GM23338 (cell line): ENCODE measurements at regions not wholly inside any gene's neighbourhood (a gene's known extent, or its start where the extent isn't known, plus 50 kb on each side); places are given as distances from the start of the nearest gene placed in this dataset.

Experiments
- ATAC-seq: fragments of 200-7000 bp; cut with Tn5 transposase; 3 replicates; pipeline ENCODE4 v1.9.1; 2020
- DNase-seq: peaks from one replicate; pipeline ENCODE4 v3.0.0-alpha.2; 2015; ENCODE audit warnings: low spot score
- H2AFZ ChIP-seq: fragments of 200-600 bp; sonication (generic); 2 replicates; pipeline ENCODE4 v1.8.0; 2016; ENCODE audit warnings: antibody characterized with exemption, mild to moderate bottlenecking, moderate library complexity
- H3F3A ChIP-seq: fragments of 200-600 bp; sonication (generic); replicated peaks from 2 replicates; pipeline ENCODE4 v1.8.0; 2017; ENCODE audit warnings: antibody characterized with exemption, mixed run types, low read depth
- H3K27ac ChIP-seq: fragments of 200-600 bp; sonication (generic); 2 replicates; pipeline ENCODE4 v1.6.1; 2016; ENCODE audit warnings: low read depth
- H3K27me3 ChIP-seq: fragments of 200-600 bp; sonication (generic); 2 replicates; pipeline ENCODE4 v1.8.0; 2016; ENCODE audit warnings: mild to moderate bottlenecking, mixed run types, moderate library complexity; ENCODE audit not compliant: insufficient read depth
- H3K36me3 ChIP-seq: fragments of 200-600 bp; sonication (generic); 2 replicates; pipeline ENCODE4 v1.8.0; 2016; ENCODE audit warnings: mild to moderate bottlenecking; ENCODE audit not compliant: insufficient read depth
- H3K4me1 ChIP-seq: fragments of 200-600 bp; sonication (generic); 2 replicates; pipeline ENCODE4 v1.8.0; 2016; ENCODE audit warnings: mild to moderate bottlenecking, moderate library complexity; ENCODE audit not compliant: insufficient read depth
- H3K4me2 ChIP-seq: fragments of 200-600 bp; sonication (generic); 2 replicates; pipeline ENCODE4 v1.7.1; 2017; ENCODE audit warnings: mixed run types
- H3K4me3 ChIP-seq: fragments of 200-600 bp; sonication (generic); 2 replicates; pipeline ENCODE4 v1.6.1; 2016; ENCODE audit warnings: mixed run types
- H3K79me2 ChIP-seq: fragments of 200-600 bp; sonication (generic); replicated peaks from 2 replicates; pipeline ENCODE4 v1.8.0; 2017; ENCODE audit warnings: mild to moderate bottlenecking; ENCODE audit not compliant: insufficient read depth
- H3K9me2 ChIP-seq: fragments of 200-600 bp; sonication (generic); 2 replicates; pipeline ENCODE4 v1.8.0; 2017; ENCODE audit not compliant: insufficient read depth
- H4K20me1 ChIP-seq: fragments of 200-600 bp; sonication (generic); replicated peaks from 2 replicates; pipeline ENCODE4 v1.8.0; 2017; ENCODE audit warnings: mild to moderate bottlenecking; ENCODE audit not compliant: insufficient read depth
- H3K27ac Mint-ChIP-seq: 2 replicates; pipeline ENCODE4 v1.8.0; 2020; ENCODE audit warnings: inconsistent platforms, mild to moderate bottlenecking, moderate library complexity, mixed read lengths
- H3K27me3 Mint-ChIP-seq: 3 replicates; pipeline ENCODE4 v1.8.0; 2022; ENCODE audit warnings: low read depth, mild to moderate bottlenecking, moderate library complexity, mixed read lengths, inconsistent platforms; ENCODE audit not compliant: insufficient read depth, poor library complexity
- H3K36me3 Mint-ChIP-seq: 3 replicates; pipeline ENCODE4 v1.8.0; 2021; ENCODE audit warnings: low read depth, mild to moderate bottlenecking, inconsistent platforms, moderate library complexity, mixed read lengths
- H3K4me1 Mint-ChIP-seq: 3 replicates; pipeline ENCODE4 v1.8.0; 2020; ENCODE audit warnings: mild to moderate bottlenecking, inconsistent platforms, mixed read lengths
- H3K4me3 Mint-ChIP-seq: 3 replicates; pipeline ENCODE4 v1.8.0; 2021; ENCODE audit warnings: moderate library complexity, mild to moderate bottlenecking, inconsistent platforms, mixed read lengths
- H3K9me3 Mint-ChIP-seq: 3 replicates; pipeline ENCODE4 v1.8.0; 2020; ENCODE audit warnings: moderate library complexity, mild to moderate bottlenecking, inconsistent platforms, mixed read lengths
- CREB1 ChIP-seq: fragments of 250-450 bp; sonication (Bioruptor Pico); IDR thresholded peaks from 2 replicates; pipeline ENCODE4 v1.5.0; 2020; ENCODE audit warnings: low read depth, mild to moderate bottlenecking, moderate library complexity
- EZH2 ChIP-seq: fragments of 200-600 bp; sonication (generic); IDR thresholded peaks from one replicate; pipeline ENCODE4 v1.8.0; 2017; ENCODE audit warnings: antibody characterized with exemption, mild to moderate bottlenecking, low read depth; ENCODE audit not compliant: unreplicated experiment
- EZH2phosphoT487 ChIP-seq: fragments of 200-600 bp; sonication (generic); IDR thresholded peaks from one replicate; pipeline ENCODE4 v1.8.1; 2018; ENCODE audit warnings: antibody characterized with exemption; ENCODE audit not compliant: unreplicated experiment
- JUNB ChIP-seq: IDR thresholded peaks from one replicate; pipeline ENCODE4 v1.6.1; 2016; ENCODE audit warnings: antibody characterized with exemption; ENCODE audit not compliant: unreplicated experiment
- NANOG ChIP-seq: IDR thresholded peaks from 2 replicates; pipeline ENCODE4 v1.6.1; 2016; ENCODE audit warnings: antibody characterized with exemption, borderline replicate concordance
- POLR2AphosphoS5 ChIP-seq: IDR thresholded peaks from 2 replicates; pipeline ENCODE4 v1.6.1; 2016; ENCODE audit warnings: antibody characterized with exemption, low read depth
- REST ChIP-seq: IDR thresholded peaks from one replicate; pipeline ENCODE4 v1.6.1; 2018; ENCODE audit warnings: antibody characterized with exemption; ENCODE audit not compliant: unreplicated experiment
- ZNF114 ChIP-seq: fragments of 250-450 bp; sonication (Bioruptor Pico); IDR thresholded peaks from 2 replicates; pipeline ENCODE4 v1.5.0; 2020; ENCODE audit warnings: mild to moderate bottlenecking, moderate library complexity
- ZNF331 ChIP-seq: fragments of 250-450 bp; sonication (Bioruptor Pico); IDR thresholded peaks from 2 replicates; pipeline ENCODE4 v1.5.0; 2020; ENCODE audit warnings: low read depth, mild to moderate bottlenecking, moderate library complexity
- TF ChIP-seq, protein P1 (sequence below), 2 experiments: fragments of 200-600 bp in 1 of 2; sonication (generic) in 1 of 2; conservative IDR thresholded peaks; 2 replicates each; pipeline versions ENCODE4 v1.5.1 to v1.6.1; 2016 to 2017; ENCODE audit warnings: antibody characterized with exemption in 2 of 2, low read depth in 2 of 2, mild to moderate bottlenecking in 2 of 2, moderate library complexity in 1 of 2
- TF ChIP-seq, protein P2 (sequence below): IDR thresholded peaks from 2 replicates; pipeline ENCODE4 v1.6.1; 2016; ENCODE audit warnings: antibody characterized with exemption
- TF ChIP-seq, protein P3 (sequence below): fragments of 250-450 bp; sonication (Bioruptor Pico); IDR thresholded peaks from 2 replicates; pipeline ENCODE4 v1.5.0; 2020; ENCODE audit warnings: mild to moderate bottlenecking, moderate library complexity

DNA sequence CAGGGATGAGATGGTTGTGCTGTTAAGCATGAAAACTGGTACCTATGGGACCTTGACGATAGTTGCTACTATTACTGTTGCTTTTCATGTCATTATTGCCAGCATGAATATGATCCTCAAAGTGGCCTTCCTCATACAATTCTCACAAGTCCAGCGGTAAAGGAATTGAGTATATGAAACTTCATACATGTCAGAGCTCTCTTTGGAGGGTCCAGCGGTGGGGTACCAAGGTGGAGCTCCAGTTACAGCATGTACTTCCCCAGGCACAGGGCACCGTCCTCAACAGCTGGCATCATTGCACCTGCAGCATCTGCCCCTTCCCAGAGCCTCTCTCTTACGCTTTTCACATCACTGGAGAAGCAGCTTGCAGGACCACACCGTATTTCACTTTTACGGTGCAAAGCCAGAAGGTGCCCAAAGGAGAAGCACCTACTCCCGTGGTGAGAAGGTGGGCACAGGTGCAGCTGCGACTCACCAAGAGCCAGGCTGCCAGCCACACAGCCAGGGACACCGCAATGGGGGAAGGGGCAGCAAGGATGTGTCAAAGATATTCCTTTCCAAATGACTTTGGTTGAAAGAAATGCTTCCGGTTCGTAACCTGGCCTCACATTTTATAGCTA lies 166.4 kb upstream of the IRF2BP2 start:
- no peak for DNase-seq
- Histone ChIP-seq H3K27ac (no peak overlapping the region), H3F3A (peaks cover 17% of the 10 kb centered on the region), H3K4me2 (no peak overlapping the region), H3K4me1 (peaks cover 25% of the 10 kb centered on the region), H4K20me1 (no peaks in the 10 kb centered on the region), H3K79me2 (no peaks in the 10 kb centered on the region), H3K9me2 (peaks cover 32% of the 10 kb centered on the region), H3K4me3 (no peak overlapping the region), H3K27me3 (peaks cover 7% of the 10 kb centered on the region; the same call in 1 of the 2 replicates), H2AFZ (peak overlapping the region; percentile 34), H3K36me3 (no peaks in the 10 kb centered on the region)
- Mint-ChIP-seq H3K36me3 (no peaks in the 10 kb centered on the region; the same call in 2 of the 3 replicates), H3K27me3 (peaks cover 4% of the 10 kb centered on the region), H3K4me3 (no peak overlapping the region), H3K9me3 (peaks cover 3% of the 10 kb centered on the region; the same call in 2 of the 3 replicates), H3K27ac (no peak overlapping the region), H3K4me1 (peaks cover 10% of the 10 kb centered on the region)
- ATAC-seq, result no peak
- TF ChIP-seq CREB1 (no peak), JUNB (no peak), EZH2 (no peak), POLR2AphosphoS5 (no peak), ZNF114 (CRISPR knock-in tag) (no peak), NANOG (no peak), ZNF331 (no peak), EZH2phosphoT487 (no peak), REST (no peak)
- TF ChIP-seq, protein P1, sequence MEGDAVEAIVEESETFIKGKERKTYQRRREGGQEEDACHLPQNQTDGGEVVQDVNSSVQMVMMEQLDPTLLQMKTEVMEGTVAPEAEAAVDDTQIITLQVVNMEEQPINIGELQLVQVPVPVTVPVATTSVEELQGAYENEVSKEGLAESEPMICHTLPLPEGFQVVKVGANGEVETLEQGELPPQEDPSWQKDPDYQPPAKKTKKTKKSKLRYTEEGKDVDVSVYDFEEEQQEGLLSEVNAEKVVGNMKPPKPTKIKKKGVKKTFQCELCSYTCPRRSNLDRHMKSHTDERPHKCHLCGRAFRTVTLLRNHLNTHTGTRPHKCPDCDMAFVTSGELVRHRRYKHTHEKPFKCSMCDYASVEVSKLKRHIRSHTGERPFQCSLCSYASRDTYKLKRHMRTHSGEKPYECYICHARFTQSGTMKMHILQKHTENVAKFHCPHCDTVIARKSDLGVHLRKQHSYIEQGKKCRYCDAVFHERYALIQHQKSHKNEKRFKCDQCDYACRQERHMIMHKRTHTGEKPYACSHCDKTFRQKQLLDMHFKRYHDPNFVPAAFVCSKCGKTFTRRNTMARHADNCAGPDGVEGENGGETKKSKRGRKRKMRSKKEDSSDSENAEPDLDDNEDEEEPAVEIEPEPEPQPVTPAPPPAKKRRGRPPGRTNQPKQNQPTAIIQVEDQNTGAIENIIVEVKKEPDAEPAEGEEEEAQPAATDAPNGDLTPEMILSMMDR (conservative IDR thresholded peaks at IDR 0.05; ENCODE audit: low read depth in 2 of 2), result no peak
- TF ChIP-seq, protein P2, sequence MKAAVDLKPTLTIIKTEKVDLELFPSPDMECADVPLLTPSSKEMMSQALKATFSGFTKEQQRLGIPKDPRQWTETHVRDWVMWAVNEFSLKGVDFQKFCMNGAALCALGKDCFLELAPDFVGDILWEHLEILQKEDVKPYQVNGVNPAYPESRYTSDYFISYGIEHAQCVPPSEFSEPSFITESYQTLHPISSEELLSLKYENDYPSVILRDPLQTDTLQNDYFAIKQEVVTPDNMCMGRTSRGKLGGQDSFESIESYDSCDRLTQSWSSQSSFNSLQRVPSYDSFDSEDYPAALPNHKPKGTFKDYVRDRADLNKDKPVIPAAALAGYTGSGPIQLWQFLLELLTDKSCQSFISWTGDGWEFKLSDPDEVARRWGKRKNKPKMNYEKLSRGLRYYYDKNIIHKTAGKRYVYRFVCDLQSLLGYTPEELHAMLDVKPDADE, result no peak
- TF ChIP-seq, protein P3, sequence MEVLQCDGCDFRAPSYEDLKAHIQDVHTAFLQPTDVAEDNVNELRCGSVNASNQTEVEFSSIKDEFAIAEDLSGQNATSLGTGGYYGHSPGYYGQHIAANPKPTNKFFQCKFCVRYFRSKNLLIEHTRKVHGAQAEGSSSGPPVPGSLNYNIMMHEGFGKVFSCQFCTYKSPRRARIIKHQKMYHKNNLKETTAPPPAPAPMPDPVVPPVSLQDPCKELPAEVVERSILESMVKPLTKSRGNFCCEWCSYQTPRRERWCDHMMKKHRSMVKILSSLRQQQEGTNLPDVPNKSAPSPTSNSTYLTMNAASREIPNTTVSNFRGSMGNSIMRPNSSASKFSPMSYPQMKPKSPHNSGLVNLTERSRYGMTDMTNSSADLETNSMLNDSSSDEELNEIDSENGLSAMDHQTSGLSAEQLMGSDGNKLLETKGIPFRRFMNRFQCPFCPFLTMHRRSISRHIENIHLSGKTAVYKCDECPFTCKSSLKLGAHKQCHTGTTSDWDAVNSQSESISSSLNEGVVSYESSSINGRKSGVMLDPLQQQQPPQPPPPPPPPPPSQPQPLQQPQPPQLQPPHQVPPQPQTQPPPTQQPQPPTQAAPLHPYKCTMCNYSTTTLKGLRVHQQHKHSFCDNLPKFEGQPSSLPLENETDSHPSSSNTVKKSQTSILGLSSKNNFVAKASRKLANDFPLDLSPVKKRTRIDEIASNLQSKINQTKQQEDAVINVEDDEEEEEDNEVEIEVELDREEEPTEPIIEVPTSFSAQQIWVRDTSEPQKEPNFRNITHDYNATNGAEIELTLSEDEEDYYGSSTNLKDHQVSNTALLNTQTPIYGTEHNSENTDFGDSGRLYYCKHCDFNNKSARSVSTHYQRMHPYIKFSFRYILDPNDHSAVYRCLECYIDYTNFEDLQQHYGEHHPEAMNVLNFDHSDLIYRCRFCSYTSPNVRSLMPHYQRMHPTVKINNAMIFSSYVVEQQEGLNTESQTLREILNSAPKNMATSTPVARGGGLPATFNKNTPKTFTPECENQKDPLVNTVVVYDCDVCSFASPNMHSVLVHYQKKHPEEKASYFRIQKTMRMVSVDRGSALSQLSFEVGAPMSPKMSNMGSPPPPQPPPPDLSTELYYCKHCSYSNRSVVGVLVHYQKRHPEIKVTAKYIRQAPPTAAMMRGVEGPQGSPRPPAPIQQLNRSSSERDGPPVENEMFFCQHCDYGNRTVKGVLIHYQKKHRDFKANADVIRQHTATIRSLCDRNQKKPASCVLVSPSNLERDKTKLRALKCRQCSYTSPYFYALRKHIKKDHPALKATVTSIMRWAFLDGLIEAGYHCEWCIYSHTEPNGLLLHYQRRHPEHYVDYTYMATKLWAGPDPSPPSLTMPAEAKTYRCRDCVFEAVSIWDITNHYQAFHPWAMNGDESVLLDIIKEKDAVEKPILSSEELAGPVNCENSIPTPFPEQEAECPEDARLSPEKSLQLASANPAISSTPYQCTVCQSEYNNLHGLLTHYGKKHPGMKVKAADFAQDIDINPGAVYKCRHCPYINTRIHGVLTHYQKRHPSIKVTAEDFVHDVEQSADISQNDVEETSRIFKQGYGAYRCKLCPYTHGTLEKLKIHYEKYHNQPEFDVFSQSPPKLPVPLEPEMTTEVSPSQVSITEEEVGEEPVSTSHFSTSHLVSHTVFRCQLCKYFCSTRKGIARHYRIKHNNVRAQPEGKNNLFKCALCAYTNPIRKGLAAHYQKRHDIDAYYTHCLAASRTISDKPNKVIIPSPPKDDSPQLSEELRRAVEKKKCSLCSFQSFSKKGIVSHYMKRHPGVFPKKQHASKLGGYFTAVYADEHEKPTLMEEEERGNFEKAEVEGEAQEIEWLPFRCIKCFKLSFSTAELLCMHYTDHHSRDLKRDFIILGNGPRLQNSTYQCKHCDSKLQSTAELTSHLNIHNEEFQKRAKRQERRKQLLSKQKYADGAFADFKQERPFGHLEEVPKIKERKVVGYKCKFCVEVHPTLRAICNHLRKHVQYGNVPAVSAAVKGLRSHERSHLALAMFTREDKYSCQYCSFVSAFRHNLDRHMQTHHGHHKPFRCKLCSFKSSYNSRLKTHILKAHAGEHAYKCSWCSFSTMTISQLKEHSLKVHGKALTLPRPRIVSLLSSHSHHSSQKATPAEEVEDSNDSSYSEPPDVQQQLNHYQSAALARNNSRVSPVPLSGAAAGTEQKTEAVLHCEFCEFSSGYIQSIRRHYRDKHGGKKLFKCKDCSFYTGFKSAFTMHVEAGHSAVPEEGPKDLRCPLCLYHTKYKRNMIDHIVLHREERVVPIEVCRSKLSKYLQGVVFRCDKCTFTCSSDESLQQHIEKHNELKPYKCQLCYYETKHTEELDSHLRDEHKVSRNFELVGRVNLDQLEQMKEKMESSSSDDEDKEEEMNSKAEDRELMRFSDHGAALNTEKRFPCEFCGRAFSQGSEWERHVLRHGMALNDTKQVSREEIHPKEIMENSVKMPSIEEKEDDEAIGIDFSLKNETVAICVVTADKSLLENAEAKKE, result no peak
